Left ventricle myocardium superior (tissue), 1 donor: ENCODE measurements at regions not wholly inside any gene's neighbourhood (a gene's known extent, or its start where the extent isn't known, plus 50 kb on each side); places are given as distances from the start of the nearest gene placed in this dataset.

Experiments
- ATAC-seq: fragments of 200-7000 bp; cut with Tn5 transposase; one replicate; pipeline ENCODE4 v1.9.1; 2020; ENCODE audit warnings: mild to moderate bottlenecking, moderate library complexity
- DNase-seq: peaks from one replicate; pipeline ENCODE4 v3.0.0-alpha.2; 2020
- intact Hi-C: fragments of 100-400 bp; cut with micrococcal nuclease; formaldehyde crosslinking; loops from one replicate; pipeline ENCODE4 v1.11.0; 2022
- donor health status: DM: no; HTN: yes; CAD: no; lungs with severe emphysema.

GRCh38 chr9:108002371-108002956 is 512.9 kb upstream of the KLF4 start:
- ATAC-seq: peak; percentile 62
- DNase-seq: no peak
- intact Hi-C loops: no loop called here

- DNase-seq (no peak), ATAC-seq (no peak)
- intact Hi-C loops: no loop called here
Measured at GRCh38 chr9:108001237-108001636, 511.7 kb upstream of the KLF4 start.

DNA sequence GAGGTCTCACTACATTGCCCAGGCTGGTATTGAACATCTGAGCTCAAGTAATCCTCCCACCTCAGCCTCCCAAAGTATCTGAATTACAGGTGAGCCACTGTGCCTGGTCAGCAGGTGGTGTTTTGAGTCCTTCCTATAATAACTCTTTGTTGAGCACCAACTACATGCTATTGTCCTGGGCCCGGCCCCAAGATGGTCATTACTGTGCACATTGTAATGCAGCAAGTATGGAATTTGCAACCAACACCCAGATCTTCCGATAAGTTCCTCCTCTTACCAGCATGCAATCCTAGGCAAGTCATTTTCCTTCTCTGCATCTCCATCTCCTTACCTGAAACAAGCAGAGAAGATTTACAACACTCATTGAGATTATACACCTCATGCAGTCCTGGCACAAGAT is 510.3 kb upstream of the KLF4 start:
- intact Hi-C loops: no loop called here
- no peak for DNase-seq
- ATAC-seq: no peak

DNA sequence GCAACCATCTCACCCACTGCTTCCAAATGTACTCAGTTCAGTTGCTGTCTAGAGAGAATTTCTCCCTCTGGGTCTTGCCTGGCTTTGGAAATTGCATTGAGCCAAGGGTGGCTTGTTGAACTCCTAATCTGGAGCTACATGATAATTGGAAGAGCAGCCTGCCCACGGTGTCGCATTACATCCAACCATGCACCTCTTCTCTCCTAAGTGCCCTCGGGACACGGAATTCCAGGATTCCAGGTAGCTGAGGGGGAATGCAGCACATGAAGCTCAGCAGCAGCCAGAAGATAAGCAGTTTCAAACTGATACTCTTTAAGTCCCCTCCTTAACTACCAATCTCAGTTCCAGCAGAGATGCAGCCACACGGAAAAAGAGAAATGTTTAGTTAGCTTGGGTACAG is 509.4 kb upstream of the KLF4 start:
- DNase-seq (no peak), ATAC-seq (no peak)
- intact Hi-C loops: no loop called here

- no peak for DNase-seq
- no peak for ATAC-seq
- intact Hi-C loops: no loop called here
Measured at GRCh38 chr9:107994648-107995047, 505.1 kb upstream of the KLF4 start.

GRCh38 chr9:107992271-107992670 is 502.7 kb upstream of the KLF4 start:
- ATAC-seq (no peak), DNase-seq (no peak)
- intact Hi-C loops: no loop called here

GRCh38 chr9:107991581-107991980 is 502.0 kb upstream of the KLF4 start:
- DNase-seq (no peak), ATAC-seq (no peak)
- intact Hi-C loops: no loop called here

DNA sequence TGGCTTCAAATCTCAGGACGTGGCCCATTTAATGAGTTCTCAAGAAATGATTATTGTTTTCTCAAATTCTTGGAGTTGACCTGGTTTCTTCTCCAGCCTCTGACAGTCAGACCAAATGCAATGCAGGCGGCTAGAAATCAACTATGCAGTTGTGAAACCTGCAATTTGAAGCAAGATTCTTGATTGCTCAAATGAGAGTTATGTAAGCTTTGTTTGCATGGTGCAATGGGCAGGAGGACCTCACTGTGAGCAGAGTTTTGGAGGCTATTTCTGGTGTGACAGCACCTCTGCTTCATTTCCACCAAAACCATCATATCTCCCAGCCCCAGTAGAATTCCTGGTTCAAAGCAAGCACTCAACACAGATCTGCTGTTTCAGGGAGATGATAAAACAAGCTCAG is 500.0 kb upstream of the KLF4 start:
- ATAC-seq (peak; percentile 87), DNase-seq (no peak)
- intact Hi-C loops: no loop called here

- intact Hi-C loops: no loop called here
- no peak for ATAC-seq
- no peak for DNase-seq
Measured at GRCh38 chr9:107989099-107989498, 499.5 kb upstream of the KLF4 start.

GRCh38 chr9:107984956-107985355 is 495.4 kb upstream of the KLF4 start:
- intact Hi-C loops: no loop called here
- ATAC-seq (no peak), DNase-seq (no peak)

GRCh38 chr9:107983762-107984161 is 494.2 kb upstream of the KLF4 start:
- intact Hi-C loops: no loop called here
- DNase-seq (no peak), ATAC-seq (no peak)

DNA sequence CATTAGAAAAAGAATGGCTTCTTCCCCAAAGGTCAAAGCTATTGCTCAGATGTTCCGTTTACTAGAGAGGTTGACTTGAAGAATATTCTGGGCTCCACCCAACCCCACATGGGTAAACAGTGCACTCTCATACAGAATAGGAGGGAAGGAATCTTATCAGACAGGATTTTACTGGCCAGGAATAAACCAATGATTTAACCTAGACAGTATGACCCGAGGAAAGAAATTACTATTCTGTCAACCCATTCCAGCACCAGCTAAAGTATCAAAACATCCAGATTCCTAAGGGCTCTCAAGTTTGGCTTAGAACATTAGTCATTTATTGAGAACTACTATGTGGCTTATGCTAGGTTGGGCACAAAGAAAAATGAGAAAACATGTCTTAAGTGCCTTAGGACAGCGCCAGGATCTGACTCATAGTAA is 493.6 kb upstream of the KLF4 start:
- DNase-seq: no peak
- intact Hi-C loops: no loop called here
- peak; percentile 78 for ATAC-seq

GRCh38 chr9:107982745-107983144 is 493.2 kb upstream of the KLF4 start:
- ATAC-seq: peak; percentile 41
- intact Hi-C loops: no loop called here
- no peak for DNase-seq

GRCh38 chr9:107982001-107982400 is 492.4 kb upstream of the KLF4 start:
- intact Hi-C loops: no loop called here
- no peak for DNase-seq
- no peak for ATAC-seq

GRCh38 chr9:107980984-107981383 is 491.4 kb upstream of the KLF4 start:
- no peak for ATAC-seq

GRCh38 chr9:107976767-107977166 is 487.2 kb upstream of the KLF4 start:
- ATAC-seq: peak; percentile 99
- peak; percentile 76 for DNase-seq
- intact Hi-C loops: no loop called here

More at GRCh38 chr9:107980984-107981383, 491.4 kb upstream of the KLF4 start:
- DNase-seq: no peak
- intact Hi-C loops: no loop called here

- no peak for DNase-seq
- intact Hi-C loops: no loop called here
- no peak for ATAC-seq
Measured at GRCh38 chr9:107975426-107976010, 485.9 kb upstream of the KLF4 start.

GRCh38 chr9:107973451-107973850 is 483.9 kb upstream of the KLF4 start:
- ATAC-seq: no peak
- intact Hi-C loops: no loop called here
- no peak for DNase-seq

DNA sequence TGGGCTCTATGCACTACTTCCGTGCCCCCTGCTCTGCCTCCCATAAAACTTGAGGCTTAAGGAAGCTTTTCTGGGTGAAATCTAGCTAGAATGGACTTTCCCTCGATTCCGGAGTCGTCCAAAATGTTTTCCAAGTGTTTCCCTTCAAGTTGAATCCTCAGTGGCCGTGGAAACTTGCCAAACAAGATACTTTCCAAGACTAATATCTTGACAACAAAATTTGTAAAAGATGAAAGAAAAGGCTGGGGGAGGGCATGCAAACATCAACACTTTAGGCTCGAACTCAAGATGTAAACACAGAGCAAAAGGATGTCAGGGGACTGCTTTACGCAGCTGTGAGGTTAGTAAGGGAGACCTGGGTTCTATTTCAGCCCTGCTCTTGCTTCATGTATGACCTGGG is 482.8 kb upstream of the KLF4 start:
- no peak for DNase-seq
- intact Hi-C loops: no loop called here
- ATAC-seq: no peak

GRCh38 chr9:107971241-107971640 is 481.7 kb upstream of the KLF4 start:
- peak; percentile 54 for ATAC-seq
- DNase-seq: no peak
- intact Hi-C loops: no loop called here

GRCh38 chr9:107970726-107971125 is 481.2 kb upstream of the KLF4 start:
- ATAC-seq (no peak), DNase-seq (no peak)
- intact Hi-C loops: no loop called here

GRCh38 chr9:107969727-107970126 is 480.2 kb upstream of the KLF4 start:
- no peak for DNase-seq
- intact Hi-C loops: no loop called here
- no peak for ATAC-seq
